OCI-LY7 (cell line): ENCODE measurements at regions not wholly inside any gene's neighbourhood (a gene's known extent, or its start where the extent isn't known, plus 50 kb on each side); places are given as distances from the start of the nearest gene placed in this dataset.
"Not testable (repeated sequence)": the region's sequence is repeated elsewhere in the genome, so short reads cannot be mapped to it uniquely, and the experiment has no call there.

ENCODE experiments used
- EZH2phosphoT487 ChIP-seq: fragments of 200-600 bp; sonication (generic); IDR thresholded peaks from 2 replicates; pipeline ENCODE4 v1.6.1; 2018; ENCODE audit warnings: low read depth, borderline replicate concordance, mild to moderate bottlenecking, mixed run types, antibody characterized with exemption, low read length, moderate library complexity, mixed read lengths
- TF ChIP-seq, protein P1 (sequence below): fragments of 200-600 bp; sonication (generic); conservative IDR thresholded peaks from 2 replicates; pipeline ENCODE4 v1.5.1; 2014; ENCODE audit warnings: mild to moderate bottlenecking, antibody characterized with exemption, low read length, moderate library complexity, mixed read lengths

DNA sequence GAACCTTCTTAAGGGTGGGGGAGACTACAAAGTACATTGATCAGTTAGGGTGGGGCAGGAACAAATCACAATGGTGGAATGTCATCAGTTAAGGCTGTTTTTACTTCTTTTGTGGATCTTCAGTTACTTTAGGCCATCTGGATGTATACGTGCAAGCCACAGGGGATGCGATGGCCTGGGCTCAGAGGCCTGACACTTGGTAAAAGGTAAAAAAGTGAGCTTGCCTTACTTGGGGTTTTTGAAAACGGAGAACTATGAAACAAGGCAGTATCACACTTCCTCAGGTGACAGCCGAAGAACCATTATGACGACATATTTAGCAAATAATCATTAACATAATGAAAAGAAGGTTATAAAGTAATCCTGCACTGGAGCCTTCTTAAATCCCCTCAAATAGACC, 169.8 kb upstream of the NANOGP8 start:
- TF ChIP-seq, protein P1, sequence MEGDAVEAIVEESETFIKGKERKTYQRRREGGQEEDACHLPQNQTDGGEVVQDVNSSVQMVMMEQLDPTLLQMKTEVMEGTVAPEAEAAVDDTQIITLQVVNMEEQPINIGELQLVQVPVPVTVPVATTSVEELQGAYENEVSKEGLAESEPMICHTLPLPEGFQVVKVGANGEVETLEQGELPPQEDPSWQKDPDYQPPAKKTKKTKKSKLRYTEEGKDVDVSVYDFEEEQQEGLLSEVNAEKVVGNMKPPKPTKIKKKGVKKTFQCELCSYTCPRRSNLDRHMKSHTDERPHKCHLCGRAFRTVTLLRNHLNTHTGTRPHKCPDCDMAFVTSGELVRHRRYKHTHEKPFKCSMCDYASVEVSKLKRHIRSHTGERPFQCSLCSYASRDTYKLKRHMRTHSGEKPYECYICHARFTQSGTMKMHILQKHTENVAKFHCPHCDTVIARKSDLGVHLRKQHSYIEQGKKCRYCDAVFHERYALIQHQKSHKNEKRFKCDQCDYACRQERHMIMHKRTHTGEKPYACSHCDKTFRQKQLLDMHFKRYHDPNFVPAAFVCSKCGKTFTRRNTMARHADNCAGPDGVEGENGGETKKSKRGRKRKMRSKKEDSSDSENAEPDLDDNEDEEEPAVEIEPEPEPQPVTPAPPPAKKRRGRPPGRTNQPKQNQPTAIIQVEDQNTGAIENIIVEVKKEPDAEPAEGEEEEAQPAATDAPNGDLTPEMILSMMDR: not testable (repeated sequence)
- not testable (repeated sequence) for TF ChIP-seq EZH2phosphoT487
